ENCODE measurements at regions not wholly inside any gene's neighbourhood (a gene's known extent, or its start where the extent isn't known, plus 50 kb on each side); places are given as distances from the start of the nearest gene placed in this dataset.

DNA sequence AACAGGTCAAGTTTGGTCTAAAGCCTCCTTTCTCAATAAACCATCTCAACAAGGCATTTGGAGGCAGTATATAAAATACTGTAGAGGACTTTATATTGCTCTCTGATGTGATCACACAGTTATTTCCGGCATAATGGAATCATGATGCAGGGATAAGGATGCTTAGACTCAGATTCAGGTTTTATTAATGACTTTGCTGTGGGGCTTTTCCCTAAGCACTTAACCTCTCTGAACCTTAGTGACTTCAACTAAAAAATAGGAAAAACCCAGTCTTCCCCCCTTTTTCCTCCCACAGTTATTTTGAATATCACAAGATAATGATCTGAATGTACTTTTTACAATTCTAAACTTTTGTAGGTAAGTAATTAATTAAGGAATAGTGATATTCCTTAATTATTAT, 94.8 kb upstream of the TENM4 start:
- TF ChIP-seq POLR2A (IDR thresholded peaks at IDR 0.05; ENCODE audit: control extremely low read depth in 1 of 2, low read depth in 2 of 2, low read length in 2 of 2) (no peak), EZH2 (IDR thresholded peaks at IDR 0.05; ENCODE audit: low read depth, low read length, severe bottlenecking) (no peak), POLR2AphosphoS5 (IDR thresholded peaks at IDR 0.05; ENCODE audit: low read depth, low read length) (no peak), SRF (IDR thresholded peaks at IDR 0.05; ENCODE audit: low read depth, low read length) (no peak), TEAD4 (IDR thresholded peaks at IDR 0.05; ENCODE audit: low read depth, low read length) (no peak), EP300 (IDR thresholded peaks at IDR 0.05; ENCODE audit: borderline replicate concordance in 1 of 2, low read depth in 2 of 2, low read length in 2 of 2) (no peak), CHD2 (IDR thresholded peaks at IDR 0.05; ENCODE audit: low read length) (no peak), ASH2L (IDR thresholded peaks at IDR 0.05; ENCODE audit: low read length) (no peak)
- TF ChIP-seq, protein P1, sequence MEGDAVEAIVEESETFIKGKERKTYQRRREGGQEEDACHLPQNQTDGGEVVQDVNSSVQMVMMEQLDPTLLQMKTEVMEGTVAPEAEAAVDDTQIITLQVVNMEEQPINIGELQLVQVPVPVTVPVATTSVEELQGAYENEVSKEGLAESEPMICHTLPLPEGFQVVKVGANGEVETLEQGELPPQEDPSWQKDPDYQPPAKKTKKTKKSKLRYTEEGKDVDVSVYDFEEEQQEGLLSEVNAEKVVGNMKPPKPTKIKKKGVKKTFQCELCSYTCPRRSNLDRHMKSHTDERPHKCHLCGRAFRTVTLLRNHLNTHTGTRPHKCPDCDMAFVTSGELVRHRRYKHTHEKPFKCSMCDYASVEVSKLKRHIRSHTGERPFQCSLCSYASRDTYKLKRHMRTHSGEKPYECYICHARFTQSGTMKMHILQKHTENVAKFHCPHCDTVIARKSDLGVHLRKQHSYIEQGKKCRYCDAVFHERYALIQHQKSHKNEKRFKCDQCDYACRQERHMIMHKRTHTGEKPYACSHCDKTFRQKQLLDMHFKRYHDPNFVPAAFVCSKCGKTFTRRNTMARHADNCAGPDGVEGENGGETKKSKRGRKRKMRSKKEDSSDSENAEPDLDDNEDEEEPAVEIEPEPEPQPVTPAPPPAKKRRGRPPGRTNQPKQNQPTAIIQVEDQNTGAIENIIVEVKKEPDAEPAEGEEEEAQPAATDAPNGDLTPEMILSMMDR (IDR thresholded peaks at IDR 0.05; ENCODE audit: control extremely low read depth in 1 of 3, insufficient read depth in 1 of 3, low read depth in 1 of 3, low read length in 3 of 3), result no peak

All from H1 (cell line).